ENCODE measurements at regions not wholly inside any gene's neighbourhood (a gene's known extent, or its start where the extent isn't known, plus 50 kb on each side); places are given as distances from the start of the nearest gene placed in this dataset.
"Not testable (repeated sequence)": the region's sequence is repeated elsewhere in the genome, so short reads cannot be mapped to it uniquely, and the experiment has no call there.

GRCh38 chr9:92242260-92243136, 51.0 kb downstream of the IARS1 start:
- no peak for DNase-seq

DNA sequence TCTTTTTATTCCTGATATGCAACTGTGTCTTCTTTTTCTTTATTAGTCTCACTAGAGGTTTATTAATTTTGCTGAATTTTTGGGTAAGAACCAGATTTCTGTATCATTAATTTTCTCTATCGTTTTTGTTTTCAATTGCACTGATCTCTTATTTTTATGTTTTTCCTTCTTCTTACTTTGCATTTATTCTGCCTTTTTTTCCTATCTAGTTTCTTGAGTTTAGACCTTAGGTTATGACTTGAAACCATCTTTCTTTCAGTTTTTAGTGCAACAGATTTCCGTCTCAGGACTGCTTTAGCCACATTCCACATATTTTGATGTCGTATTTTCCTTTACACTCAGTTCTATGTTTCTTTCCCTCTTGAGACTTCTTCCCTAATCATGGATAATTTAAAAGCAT, 56.6 kb downstream of the IARS1 start:
- DNase-seq, result no peak

DNA sequence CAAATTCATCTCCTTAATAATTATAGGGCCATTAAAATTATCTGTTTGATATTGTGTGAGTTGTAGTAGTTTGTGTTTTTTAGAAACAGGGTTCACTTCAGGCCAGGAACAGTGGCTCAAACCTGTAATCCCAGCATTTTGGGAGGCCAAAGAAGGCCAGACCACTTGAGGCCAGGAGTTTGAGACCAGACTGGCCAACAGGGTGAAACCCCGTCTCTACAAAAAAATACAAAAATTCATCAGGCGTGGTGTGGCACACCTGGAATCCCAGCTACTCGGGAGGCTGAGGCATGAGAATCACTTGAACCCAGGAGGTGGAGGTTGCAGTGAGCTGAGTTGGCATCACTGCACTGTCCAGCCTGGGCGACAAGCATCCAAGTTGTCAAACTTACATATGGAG, 57.0 kb downstream of the IARS1 start:
- DNase-seq, result no peak

GRCh38 chr9:92234514-92234913, 59.0 kb downstream of the IARS1 start:
- no peak for DNase-seq

GRCh38 chr9:92232190-92232589, 61.3 kb downstream of the IARS1 start:
- no peak for DNase-seq

GRCh38 chr9:92228628-92229027, 64.9 kb downstream of the IARS1 start:
- DNase-seq, result no peak

- DNase-seq, result no peak
Measured at GRCh38 chr9:92224177-92224576, 69.3 kb downstream of the IARS1 start.

- no peak for DNase-seq
Measured at GRCh38 chr9:92223758-92224157, 69.7 kb downstream of the IARS1 start.

DNA sequence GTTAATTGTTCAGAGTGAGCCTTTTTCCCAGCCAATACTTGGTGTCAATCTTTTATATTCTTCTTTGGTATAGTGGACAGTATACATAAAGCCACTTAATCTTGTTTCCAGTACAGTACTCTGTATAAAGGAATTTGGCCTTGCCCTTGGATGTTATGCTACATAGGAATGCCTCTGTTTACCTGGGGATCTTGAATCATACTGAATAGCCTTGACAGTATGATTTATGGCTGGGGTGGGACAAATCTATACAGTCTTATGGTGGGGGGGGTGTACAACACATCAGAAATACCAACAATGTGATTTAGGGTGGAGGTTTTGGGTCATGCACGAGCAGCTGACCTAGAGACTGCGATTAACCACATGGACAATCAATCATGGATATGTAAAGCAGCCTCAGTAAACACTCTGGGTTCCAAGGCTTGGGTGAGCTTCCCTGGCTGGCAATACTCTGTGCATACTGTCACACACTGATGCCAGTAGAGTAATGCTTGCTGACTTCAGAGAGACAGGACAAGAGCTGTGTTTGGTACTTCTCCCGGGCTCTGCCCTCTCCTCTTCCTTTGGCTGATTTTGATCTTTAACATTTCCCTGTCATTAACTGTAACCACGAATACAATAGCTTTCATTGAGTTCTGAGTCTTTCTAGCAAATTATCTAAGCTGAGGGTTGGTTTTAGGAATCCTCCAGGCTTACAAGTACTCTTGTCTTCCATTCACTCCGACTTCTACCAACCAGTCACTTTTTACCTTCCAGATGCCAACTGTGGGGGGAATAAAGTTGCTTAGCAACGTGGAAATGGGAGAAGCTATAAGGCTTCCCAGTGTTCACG, 84.6 kb downstream of the IARS1 start:
- DNase-seq, result no peak

- no peak for DNase-seq
Measured at GRCh38 chr9:92206488-92206887, 87.0 kb downstream of the IARS1 start.

DNA sequence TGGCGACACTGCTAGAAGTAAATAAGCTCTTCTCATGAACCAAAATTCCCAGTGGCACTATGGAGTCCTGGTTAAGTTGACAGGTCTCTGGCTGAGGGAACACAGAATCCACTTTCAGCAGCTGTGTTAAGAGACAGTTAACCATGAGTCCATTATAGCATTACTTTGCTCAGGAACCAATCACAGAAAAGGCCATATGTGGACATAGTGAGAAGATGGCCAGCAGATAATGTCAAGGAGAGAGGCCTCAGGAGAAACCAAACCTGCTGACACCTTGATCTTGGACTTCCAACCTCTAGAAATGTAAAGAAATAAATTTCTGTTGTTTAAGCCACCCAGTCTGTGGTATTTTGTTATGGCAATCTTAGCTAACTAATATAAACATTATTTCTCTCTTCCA, 88.7 kb upstream of the SPTLC1 start:
- not testable (repeated sequence) for DNase-seq

DNA sequence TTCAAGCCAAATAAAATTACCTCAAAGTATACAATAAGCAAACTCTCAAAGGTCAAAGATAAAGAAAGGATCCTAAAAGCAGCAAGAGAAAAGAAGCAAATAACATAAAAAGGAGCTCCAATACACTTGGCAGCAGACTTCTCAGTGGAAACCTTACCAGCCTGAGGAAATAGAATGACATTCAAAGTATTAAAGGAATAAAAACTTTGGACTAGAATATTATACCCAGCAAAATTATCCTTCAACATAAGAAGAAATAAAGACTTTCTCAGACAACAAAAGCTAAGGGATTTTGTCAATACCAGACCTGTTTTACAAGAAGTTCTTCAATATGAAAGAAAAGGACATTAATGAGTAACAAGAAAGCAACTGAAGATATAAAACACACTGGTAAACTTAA, 83.0 kb upstream of the SPTLC1 start:
- DNase-seq, result not testable (repeated sequence)

- DNase-seq, result no peak
Measured at GRCh38 chr9:92196909-92197308, 81.7 kb upstream of the SPTLC1 start.

GRCh38 chr9:92196400-92196799, 81.2 kb upstream of the SPTLC1 start:
- DNase-seq, result no peak

- DNase-seq, result no peak
Measured at GRCh38 chr9:92191801-92192200, 76.6 kb upstream of the SPTLC1 start.

- no peak for DNase-seq
Measured at GRCh38 chr9:92190536-92190790, 75.2 kb upstream of the SPTLC1 start.

DNA sequence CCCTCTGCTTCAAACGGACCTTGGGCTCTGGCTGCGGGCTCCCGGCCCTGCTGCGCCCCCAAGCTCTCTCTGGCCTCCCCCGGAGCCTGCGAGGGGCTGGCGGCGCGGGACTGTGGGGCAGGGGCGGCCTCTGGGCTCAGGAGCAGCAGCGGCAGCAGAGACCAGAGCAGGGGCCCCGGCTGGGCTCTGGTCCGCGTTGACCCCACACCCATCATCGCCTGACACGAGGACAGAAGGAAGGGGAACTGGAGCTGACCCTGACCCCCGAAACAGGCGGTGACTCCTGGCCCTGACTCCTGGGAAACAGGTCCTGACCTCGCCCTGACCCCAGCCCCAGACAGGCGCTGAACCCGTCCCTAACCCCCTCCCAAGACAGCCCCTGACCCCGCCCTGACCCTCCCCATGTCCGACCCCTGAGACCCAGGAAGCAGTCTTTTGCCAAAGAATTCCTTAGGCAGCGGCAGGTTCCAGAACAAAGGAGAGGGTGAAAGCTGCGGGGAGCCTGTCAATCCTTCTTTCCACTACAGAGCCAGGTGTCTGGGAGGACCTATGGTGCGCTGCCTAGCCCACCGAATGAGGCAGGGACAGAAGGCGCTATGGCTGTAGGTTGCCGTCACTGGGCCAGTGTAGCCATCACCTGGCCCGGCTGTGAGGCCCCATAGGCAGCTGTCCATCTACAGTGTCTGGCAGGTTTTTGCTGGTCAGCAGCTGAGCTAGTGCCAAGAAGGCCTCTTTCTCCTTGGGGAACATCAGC, 74.7 kb upstream of the SPTLC1 start:
- DNase-seq, result no peak

- DNase-seq, result no peak
Measured at GRCh38 chr9:92188969-92189781, 74.0 kb upstream of the SPTLC1 start.

- no peak for DNase-seq
Measured at GRCh38 chr9:92187989-92188714, 72.9 kb upstream of the SPTLC1 start.

DNA sequence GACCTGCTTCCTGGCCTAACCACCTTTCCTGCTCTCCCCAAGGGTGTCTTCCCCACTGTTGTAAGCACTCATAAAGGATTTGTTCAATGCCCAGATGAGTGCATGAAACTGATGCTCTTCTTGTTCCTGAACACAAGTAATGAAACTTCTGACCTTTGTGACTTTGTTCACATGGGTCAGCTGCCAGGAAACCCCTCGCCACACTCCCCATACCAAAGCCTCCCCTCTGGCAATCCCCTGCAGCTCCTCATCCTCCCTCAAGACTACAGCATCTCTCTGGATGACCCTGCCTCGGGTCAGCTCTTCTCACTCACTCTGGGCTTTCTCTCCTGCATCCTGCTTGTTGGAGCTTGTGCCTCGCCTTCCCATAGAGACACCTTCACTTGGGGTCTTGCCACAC, 72.2 kb upstream of the SPTLC1 start:
- DNase-seq, result no peak

GRCh38 chr9:92186631-92187030, 71.4 kb upstream of the SPTLC1 start:
- no peak for DNase-seq

DNA sequence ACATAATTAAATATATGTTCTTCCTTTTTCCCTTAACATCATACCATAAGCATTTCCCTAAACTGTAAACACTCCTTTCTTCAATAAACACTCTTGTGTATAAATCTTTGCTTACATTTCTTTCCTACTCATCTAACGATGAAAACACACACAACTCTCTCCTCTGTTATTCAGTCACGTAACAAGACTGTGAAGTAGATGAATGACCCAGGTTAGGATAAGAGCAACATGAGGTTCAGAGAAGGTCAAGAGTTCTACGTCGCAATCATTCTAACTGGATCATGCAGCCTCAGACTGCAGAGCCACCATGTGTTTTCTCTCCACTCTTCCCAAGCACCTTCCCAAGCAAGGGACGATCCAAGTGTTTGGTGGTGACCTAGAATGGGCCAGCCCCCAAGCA, 70.5 kb upstream of the SPTLC1 start:
- DNase-seq, result no peak
